H1 (cell line): ENCODE measurements at regions not wholly inside any gene's neighbourhood (a gene's known extent, or its start where the extent isn't known, plus 50 kb on each side); places are given as distances from the start of the nearest gene placed in this dataset.

ENCODE experiments used
- CTCF ChIA-PET: fragments of 300-600 bp; sonication (Branson Sonifier 250); formaldehyde crosslinking; loops from one replicate; lab custom pipeline; 2021; ENCODE audit not compliant: partially characterized antibody; lab: Charles Lee
- POLR2A ChIA-PET: fragments of 300-600 bp; sonication (Branson Sonifier 250); formaldehyde crosslinking; loops from one replicate; lab custom pipeline; 2021; ENCODE audit warnings: inconsistent platforms; ENCODE audit not compliant: partially characterized antibody; lab: Charles Lee
- DNase-seq, 2 experiments: peaks; one replicate each; pipeline versions ENCODE4 v3.0.0 to v3.0.0-alpha.2; 2010 to 2022; ENCODE audit warnings: low spot score in 2 of 2, low read depth in 1 of 2, mixed read lengths in 1 of 2
- FAIRE-seq: peaks from 2 replicates; lab custom pipeline; 2011; peaks lifted over from hg19 to GRCh38; lab: Jason Lieb, UNC
- H2AFZ ChIP-seq: 2 replicates; pipeline ENCODE4 v1.8.1; 2012; ENCODE audit warnings: low read length, inconsistent platforms
- H2AK5ac ChIP-seq: 2 replicates; pipeline ENCODE4 v1.6.1; 2013; ENCODE audit warnings: low read depth, low read length
- H2BK120ac ChIP-seq: replicated peaks from 2 replicates; pipeline ENCODE3; 2013; ENCODE audit warnings: low read depth, low read length, inconsistent platforms
- H2BK12ac ChIP-seq: 2 replicates; pipeline ENCODE4 v1.6.1; 2013; ENCODE audit warnings: low read depth, low read length
- H2BK15ac ChIP-seq: 2 replicates; pipeline ENCODE4 v1.6.1; 2013; ENCODE audit warnings: low read length
- H2BK20ac ChIP-seq: 2 replicates; pipeline ENCODE4 v1.6.1; 2013; ENCODE audit warnings: low read length
- H2BK5ac ChIP-seq: 2 replicates; pipeline ENCODE4 v1.6.1; 2013; ENCODE audit warnings: low read depth, low read length
- H3K14ac ChIP-seq: 2 replicates; pipeline ENCODE4 v1.6.1; 2013; ENCODE audit warnings: inconsistent platforms; ENCODE audit not compliant: insufficient read length
- H3K18ac ChIP-seq: 2 replicates; pipeline ENCODE4 v1.6.1; 2013; ENCODE audit warnings: low read length; ENCODE audit errors: extremely low read depth
- H3K23ac ChIP-seq: 2 replicates; pipeline ENCODE4 v1.6.1; 2013; ENCODE audit warnings: inconsistent platforms; ENCODE audit not compliant: insufficient read length
- H3K23me2 ChIP-seq: 2 replicates; pipeline ENCODE4 v1.6.1; 2013; ENCODE audit warnings: low read depth, low read length
- H3K27ac ChIP-seq: 2 replicates; pipeline ENCODE4 v1.6.1; 2011; ENCODE audit warnings: low read depth, low read length, inconsistent platforms
- H3K27me3 ChIP-seq, 4 experiments: replicated peaks in 1 of 4; 1 replicate in 1 of 4; 2 replicates in 3 of 4; pipeline versions ENCODE4 v1.6.1 to v1.8.1; 2011 to 2013; ENCODE audit warnings: low read length in 3 of 4, mild to moderate bottlenecking in 3 of 4, inconsistent platforms in 2 of 4, mixed read lengths in 2 of 4, moderate library complexity in 1 of 4; ENCODE audit not compliant: control insufficient read depth in 3 of 4, insufficient read depth in 3 of 4; ENCODE audit errors: extremely low read depth in 1 of 4
- H3K36me3 ChIP-seq, 4 experiments: 2 replicates each; pipeline versions ENCODE4 v1.6.1 to v1.8.1; 2011 to 2013; ENCODE audit warnings: mild to moderate bottlenecking in 4 of 4, low read length in 3 of 4, moderate library complexity in 2 of 4, control low read depth in 1 of 4, inconsistent platforms in 1 of 4; ENCODE audit not compliant: insufficient read depth in 4 of 4, control insufficient read depth in 2 of 4
- H3K4ac ChIP-seq: replicated peaks from 2 replicates; pipeline ENCODE3; 2013; ENCODE audit warnings: low read length, low read depth, mixed read lengths, inconsistent platforms; ENCODE audit not compliant: insufficient read length
- H3K4me1 ChIP-seq, 4 experiments: replicated peaks in 1 of 4; 1 replicate in 1 of 4; 2 replicates in 3 of 4; pipeline versions ENCODE4 v1.6.1 to v1.8.1; 2011 to 2013; ENCODE audit warnings: low read length in 3 of 4, inconsistent platforms in 2 of 4, mixed read lengths in 1 of 4; ENCODE audit not compliant: insufficient read depth in 4 of 4, control insufficient read depth in 3 of 4
- H3K4me2 ChIP-seq, 2 experiments: 2 replicates each; pipeline versions ENCODE4 v1.6.1 to v1.8.1; 2011 to 2013; ENCODE audit warnings: low read depth in 2 of 2, low read length in 2 of 2, control low read depth in 1 of 2, inconsistent platforms in 1 of 2, mild to moderate bottlenecking in 1 of 2; ENCODE audit not compliant: insufficient read depth in 1 of 2
- H3K4me3 ChIP-seq, 4 experiments: fragments of 200-600, 300-600 bp in 1 of 4; sonication (generic), shearing (Covaris generic), sonication (Bioruptor Twin) in 1 of 4; 2 replicates each; pipeline versions ENCODE4 v1.5.1 to v1.8.1; 2011 to 2016; ENCODE audit warnings: low read length in 4 of 4, low read depth in 3 of 4, control low read depth in 2 of 4, inconsistent platforms in 2 of 4, mild to moderate bottlenecking in 2 of 4, mixed read lengths in 1 of 4, moderate library complexity in 1 of 4; ENCODE audit not compliant: insufficient read depth in 2 of 4; ENCODE audit errors: extremely low read depth in 1 of 4
- H3K56ac ChIP-seq: replicated peaks from 2 replicates; pipeline ENCODE3; 2013; ENCODE audit warnings: low read depth, mild to moderate bottlenecking, mixed read lengths, low read length, inconsistent platforms; ENCODE audit not compliant: insufficient read length
- H3K79me1 ChIP-seq: 2 replicates; pipeline ENCODE4 v1.6.1; 2013; ENCODE audit warnings: low read depth, low read length, control low read depth
- H3K79me2 ChIP-seq, 2 experiments: 2 replicates each; pipeline versions ENCODE4 v1.6.1 to v1.8.1; 2012 to 2013; ENCODE audit warnings: low read length in 2 of 2, mild to moderate bottlenecking in 2 of 2, inconsistent platforms in 1 of 2; ENCODE audit not compliant: insufficient read depth in 2 of 2, control insufficient read depth in 1 of 2
- H3K9ac ChIP-seq, 4 experiments: replicated peaks in 1 of 4; 1 replicate in 1 of 4; 2 replicates in 3 of 4; pipeline versions ENCODE4 v1.6.1 to v1.8.1; 2011 to 2013; ENCODE audit warnings: low read depth in 3 of 4, low read length in 3 of 4, control low read depth in 2 of 4, mild to moderate bottlenecking in 2 of 4, moderate library complexity in 2 of 4, inconsistent platforms in 1 of 4; ENCODE audit errors: extremely low read depth in 1 of 4
- H3K9me3 ChIP-seq, 2 experiments: 2 replicates each; pipeline versions ENCODE4 v1.6.1 to v1.8.1; 2012 to 2013; ENCODE audit warnings: mild to moderate bottlenecking in 2 of 2, moderate library complexity in 2 of 2, control low read depth in 1 of 2, inconsistent platforms in 1 of 2, low read depth in 1 of 2, low read length in 1 of 2, mixed read lengths in 1 of 2; ENCODE audit not compliant: insufficient read depth in 2 of 2
- H4K20me1 ChIP-seq, 2 experiments: replicated peaks in 1 of 2; 2 replicates each; pipeline versions ENCODE3 to v1.8.1; 2011 to 2013; ENCODE audit warnings: inconsistent platforms in 2 of 2, low read length in 2 of 2, mild to moderate bottlenecking in 1 of 2; ENCODE audit not compliant: insufficient read depth in 2 of 2, control insufficient read depth in 1 of 2
- H4K5ac ChIP-seq: 2 replicates; pipeline ENCODE4 v1.6.1; 2013; ENCODE audit warnings: low read length, low read depth, mixed read lengths, inconsistent platforms; ENCODE audit not compliant: insufficient read length
- H4K8ac ChIP-seq: 2 replicates; pipeline ENCODE4 v1.8.0; 2013; ENCODE audit warnings: mild to moderate bottlenecking, moderate library complexity, low read length, inconsistent platforms; ENCODE audit not compliant: insufficient read depth; ENCODE audit errors: extremely low read depth
- H4K91ac ChIP-seq: replicated peaks from 2 replicates; pipeline ENCODE3; 2013; ENCODE audit warnings: low read length, mixed read lengths, inconsistent platforms; ENCODE audit not compliant: insufficient read length
- SRF ChIP-seq: IDR thresholded peaks from 2 replicates; pipeline ENCODE4 v1.6.1; 2011; ENCODE audit warnings: mild to moderate bottlenecking, low read depth, low read length, moderate library complexity
- WGBS, 2 experiments: shearing (Covaris generic) in 1 of 2; methylation state at CpG; one replicate each; pipeline versions ENCODE4 v1.1.6 to v1.1.7; 2013 to 2015; ENCODE audit warnings: low lambda C conversion rate in 2 of 2, mixed read lengths in 2 of 2, inconsistent platforms in 1 of 2, low coverage in 1 of 2, missing lambda C conversion rate in 1 of 2; ENCODE audit not compliant: insufficient replicate concordance in 2 of 2, insufficient coverage in 1 of 2, insufficient read length in 1 of 2; ENCODE audit errors: extremely low coverage in 1 of 2, missing lambda C conversion rate in 1 of 2; 5-methylcytosine and 5-hydroxymethylcytosine counted together

DNA sequence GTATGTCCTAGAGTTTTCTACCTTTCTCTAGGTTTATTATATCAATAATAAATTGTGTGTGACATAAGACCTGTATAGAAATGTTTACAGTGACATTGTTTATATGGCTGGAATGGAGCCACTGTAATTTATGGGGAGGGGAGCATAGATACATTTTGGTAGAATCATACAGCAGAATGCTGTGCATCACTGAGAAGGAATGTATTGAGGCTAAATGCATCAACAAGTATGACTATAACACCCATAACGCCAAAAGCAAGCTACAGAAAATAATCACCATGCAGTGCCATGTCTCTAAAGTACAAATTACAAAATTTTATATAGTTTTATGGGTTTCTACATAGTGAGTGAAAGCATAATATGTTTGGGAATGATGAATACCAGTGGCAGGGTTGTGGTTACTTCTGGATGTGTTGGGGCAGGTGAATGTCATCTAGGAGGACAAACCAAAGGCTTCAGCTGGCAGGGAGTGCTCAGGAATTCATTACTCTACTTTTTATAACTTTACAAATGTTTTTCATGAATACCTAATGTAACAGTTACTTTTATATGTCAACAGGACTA is 226.0 kb upstream of the NETO1 start:
- 83% methylated on average over 1 of the region's 1 CpG; no CpG with 5 or more reads in 1 of the 2 experiments for WGBS, 2 experiments
- POLR2A ChIA-PET = no interaction called here

More for the DNA sequence above, 226.0 kb upstream of the NETO1 start:
- no peaks in the 10 kb centered on the region for H3K36me3 ChIP-seq
- no peak overlapping the region for H4K5ac ChIP-seq
- H2BK20ac ChIP-seq = no peak overlapping the region
- H2BK15ac ChIP-seq = no peak overlapping the region
- no peaks in the 10 kb centered on the region for H3K4me1 ChIP-seq
- H2BK12ac ChIP-seq = no peak overlapping the region
- no peak overlapping the region for H2AFZ ChIP-seq
- DNase-seq = no peak
- 0 out of 4 replicates have a peak, but pooled peaks cover 0 to 2% of the 10 kb centered on the region in 2 experiments for H3K9me3 ChIP-seq
- no peak overlapping the region for H3K4me2 ChIP-seq
- H3K9ac ChIP-seq = no peak overlapping the region
- H3K27ac ChIP-seq = no peak overlapping the region
- CTCF ChIA-PET = interaction anchor here (0.6 kb wide), 1 partner anchor 370 kb away, joined by 3 read pairs; no protein-coding TSS in a partner anchor
- no peak overlapping the region for H3K23ac ChIP-seq
- no peaks in the 10 kb centered on the region for H3K23me2 ChIP-seq
- peaks cover 0 to 2% (median 0%) of the 10 kb centered on the region in 4 experiments; a peak in 1 of 7 replicates for H3K27me3 ChIP-seq
- no peak overlapping the region for H2BK5ac ChIP-seq
- FAIRE-seq = no peak
- H3K14ac ChIP-seq = no peak overlapping the region
- H4K8ac ChIP-seq = no peak overlapping the region
- no peak overlapping the region for H4K91ac ChIP-seq
- no peak overlapping the region for H3K18ac ChIP-seq
- H3K56ac ChIP-seq = no peak overlapping the region
- no peak overlapping the region for H3K4ac ChIP-seq
- no peaks in the 10 kb centered on the region for H3K79me2 ChIP-seq
- no peak overlapping the region for H3K4me3 ChIP-seq
- no peaks in the 10 kb centered on the region for H3K79me1 ChIP-seq
- H2AK5ac ChIP-seq = no peak overlapping the region
- H4K20me1 ChIP-seq = no peaks in the 10 kb centered on the region
- TF ChIP-seq SRF = no peak
- TF ChIP-seq, all 59 proteins: peak for 0
- H2BK120ac ChIP-seq = no peak overlapping the region
